ENCODE measurements at regions not wholly inside any gene's neighbourhood (a gene's known extent, or its start where the extent isn't known, plus 50 kb on each side); places are given as distances from the start of the nearest gene placed in this dataset.
"Not testable (repeated sequence)": the region's sequence is repeated elsewhere in the genome, so short reads cannot be mapped to it uniquely, and the experiment has no call there.

- no peak overlapping the region for H3K27ac ChIP-seq (replicated peaks)
- TF ChIP-seq, protein P1, sequence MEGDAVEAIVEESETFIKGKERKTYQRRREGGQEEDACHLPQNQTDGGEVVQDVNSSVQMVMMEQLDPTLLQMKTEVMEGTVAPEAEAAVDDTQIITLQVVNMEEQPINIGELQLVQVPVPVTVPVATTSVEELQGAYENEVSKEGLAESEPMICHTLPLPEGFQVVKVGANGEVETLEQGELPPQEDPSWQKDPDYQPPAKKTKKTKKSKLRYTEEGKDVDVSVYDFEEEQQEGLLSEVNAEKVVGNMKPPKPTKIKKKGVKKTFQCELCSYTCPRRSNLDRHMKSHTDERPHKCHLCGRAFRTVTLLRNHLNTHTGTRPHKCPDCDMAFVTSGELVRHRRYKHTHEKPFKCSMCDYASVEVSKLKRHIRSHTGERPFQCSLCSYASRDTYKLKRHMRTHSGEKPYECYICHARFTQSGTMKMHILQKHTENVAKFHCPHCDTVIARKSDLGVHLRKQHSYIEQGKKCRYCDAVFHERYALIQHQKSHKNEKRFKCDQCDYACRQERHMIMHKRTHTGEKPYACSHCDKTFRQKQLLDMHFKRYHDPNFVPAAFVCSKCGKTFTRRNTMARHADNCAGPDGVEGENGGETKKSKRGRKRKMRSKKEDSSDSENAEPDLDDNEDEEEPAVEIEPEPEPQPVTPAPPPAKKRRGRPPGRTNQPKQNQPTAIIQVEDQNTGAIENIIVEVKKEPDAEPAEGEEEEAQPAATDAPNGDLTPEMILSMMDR (IDR thresholded peaks at IDR 0.05; ENCODE audit: borderline replicate concordance), result no peak
- H3K4me3 ChIP-seq, result no peak overlapping the region
- H3K36me3 ChIP-seq, result no peaks in the 10 kb centered on the region
- H3K4me1 ChIP-seq, result no peaks in the 10 kb centered on the region
- peaks cover 6% of the 10 kb centered on the region for H3K27me3 ChIP-seq (ENCODE audit: low read depth)
- H3K9me3 ChIP-seq (replicated peaks), result no peaks in the 10 kb centered on the region
- intact Hi-C loops (cut with micrococcal nuclease), result no loop called here
- no peak for DNase-seq
These were observed 389.7 kb upstream of the MDFIC2 start for GRCh38 chr3:70702132-70702531.

- Histone ChIP-seq H3K4me1 (no peaks in the 10 kb centered on the region), H3K27ac (replicated peaks) (no peak overlapping the region), H3K9me3 (replicated peaks) (peaks cover 4% of the 10 kb centered on the region), H3K4me3 (no peak overlapping the region), H3K27me3 (ENCODE audit: low read depth) (peaks cover 11% of the 10 kb centered on the region), H3K36me3 (no peaks in the 10 kb centered on the region)
- DNase-seq, result no peak
- TF ChIP-seq, protein P1 (IDR thresholded peaks at IDR 0.05; ENCODE audit: borderline replicate concordance), result no peak
- intact Hi-C loops (cut with micrococcal nuclease), result no loop called here
These were observed 372.3 kb upstream of the MDFIC2 start for GRCh38 chr3:70684701-70685100.

- DNase-seq; H3K4me1 ChIP-seq; H3K27ac ChIP-seq (replicated peaks); intact Hi-C loops (cut with micrococcal nuclease); H3K27me3 ChIP-seq (ENCODE audit: low read depth); H3K36me3 ChIP-seq; H3K4me3 ChIP-seq: not testable (repeated sequence)
- H3K9me3 ChIP-seq (replicated peaks), result peaks cover 17% of the 10 kb centered on the region
These were observed 363.4 kb upstream of the MDFIC2 start for GRCh38 chr3:70675810-70676209.

DNA sequence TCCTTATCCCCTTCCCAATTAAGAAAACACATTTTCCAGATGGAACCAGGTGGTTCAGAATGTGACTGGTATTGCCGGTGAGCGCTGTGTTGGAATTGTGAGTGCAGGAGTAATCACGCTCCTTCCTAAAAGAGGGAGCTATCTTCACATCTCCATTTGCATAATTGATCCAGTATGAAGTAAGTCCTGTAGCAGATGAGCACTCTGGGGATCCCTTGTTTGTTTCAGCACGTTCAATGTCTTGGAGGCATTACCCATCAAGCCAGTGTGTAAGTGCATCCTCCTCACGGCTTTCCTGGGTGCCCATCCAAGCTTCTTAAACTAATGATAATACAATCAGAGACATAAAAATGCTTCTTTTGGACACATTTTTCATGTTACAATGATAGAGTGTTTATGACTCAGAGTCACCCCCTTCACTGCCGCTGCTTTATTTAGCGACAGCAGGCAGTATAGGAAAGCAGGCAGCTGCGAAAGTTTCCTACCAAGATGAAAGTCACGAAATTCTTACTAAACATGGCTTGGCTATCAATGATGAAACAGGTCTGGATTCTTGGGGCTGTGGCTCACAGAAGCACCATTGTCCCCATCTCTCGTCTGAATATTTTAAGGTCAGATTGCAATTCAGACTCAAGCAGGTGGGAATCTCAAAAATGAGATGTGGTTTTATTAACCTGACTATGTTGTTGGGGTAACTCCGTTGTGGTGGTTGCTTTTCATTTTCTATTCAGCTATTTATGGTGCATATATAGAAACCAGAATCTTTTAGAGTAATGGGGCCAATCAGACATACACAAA, 346.3 kb upstream of the MDFIC2 start:
- Histone ChIP-seq H3K4me1 (no peaks in the 10 kb centered on the region), H3K4me3 (no peak overlapping the region), H3K36me3 (no peaks in the 10 kb centered on the region), H3K27me3 (ENCODE audit: low read depth) (peaks cover 46% of the 10 kb centered on the region), H3K9me3 (replicated peaks) (peaks cover 12% of the 10 kb centered on the region), H3K27ac (replicated peaks) (no peak overlapping the region)
- intact Hi-C loops (cut with micrococcal nuclease), result no loop called here
- DNase-seq, result no peak
- TF ChIP-seq, protein P1 (IDR thresholded peaks at IDR 0.05; ENCODE audit: borderline replicate concordance), result no peak

- no peak for DNase-seq
- TF ChIP-seq, protein P1 (IDR thresholded peaks at IDR 0.05; ENCODE audit: borderline replicate concordance), result no peak
- H3K27me3 ChIP-seq (ENCODE audit: low read depth), result peaks cover 46% of the 10 kb centered on the region
- intact Hi-C loops (cut with micrococcal nuclease), result no loop called here
- no peak overlapping the region for H3K4me3 ChIP-seq
- H3K36me3 ChIP-seq, result no peaks in the 10 kb centered on the region
- peaks cover 12% of the 10 kb centered on the region for H3K9me3 ChIP-seq (replicated peaks)
- H3K27ac ChIP-seq (replicated peaks), result no peak overlapping the region
- H3K4me1 ChIP-seq, result no peaks in the 10 kb centered on the region
These were observed 345.0 kb upstream of the MDFIC2 start for GRCh38 chr3:70657454-70657853.

- no peak for DNase-seq
- intact Hi-C loops (cut with micrococcal nuclease), result no loop called here
- Histone ChIP-seq H3K27ac (replicated peaks) (no peak overlapping the region), H3K4me3 (no peak overlapping the region), H3K36me3 (no peaks in the 10 kb centered on the region), H3K9me3 (replicated peaks) (peaks cover 5% of the 10 kb centered on the region), H3K4me1 (no peaks in the 10 kb centered on the region), H3K27me3 (ENCODE audit: low read depth) (peaks cover 4% of the 10 kb centered on the region)
- TF ChIP-seq, protein P1 (IDR thresholded peaks at IDR 0.05; ENCODE audit: borderline replicate concordance), result no peak
These were observed 335.4 kb upstream of the MDFIC2 start for GRCh38 chr3:70647823-70648222.

Data from left ventricle myocardium inferior (tissue), 1 donor.